GM12892 (cell line): ENCODE measurements at regions not wholly inside any gene's neighbourhood (a gene's known extent, or its start where the extent isn't known, plus 50 kb on each side); places are given as distances from the start of the nearest gene placed in this dataset.

Experiments used
- POLR2A ChIP-seq: IDR thresholded peaks from 2 replicates; pipeline ENCODE4 v1.6.1; 2011; ENCODE audit warnings: low read depth, low read length, control low read depth
- POLR2AphosphoS5 ChIP-seq: IDR thresholded peaks from 2 replicates; pipeline ENCODE4 v1.6.1; 2011; ENCODE audit warnings: low read depth, low read length, control low read depth
- TAF1 ChIP-seq: IDR thresholded peaks from 2 replicates; pipeline ENCODE4 v1.6.1; 2011; ENCODE audit warnings: low read depth, mild to moderate bottlenecking, control low read depth, low read length, borderline replicate concordance

- TF ChIP-seq POLR2A = no peak
- TF ChIP-seq TAF1 = no peak
- TF ChIP-seq POLR2AphosphoS5 = no peak
Measured at GRCh38 chr7:113504142-113504541, 385.8 kb upstream of the SMIM30 start.
